Spleen (tissue), 7 donors: ENCODE measurements at regions not wholly inside any gene's neighbourhood (a gene's known extent, or its start where the extent isn't known, plus 50 kb on each side); places are given as distances from the start of the nearest gene placed in this dataset.

ENCODE experiments used
- POLR2A ChIP-seq, 3 donors: fragments of 450-650 bp; IDR thresholded peaks; one replicate each; pipeline ENCODE4 v1.5.1; 2017; ENCODE audit warnings: antibody characterized with exemption in 3 of 3, mild to moderate bottlenecking in 1 of 3
- POLR2AphosphoS5 ChIP-seq, 3 donors: sonication (generic); formaldehyde crosslinking; IDR thresholded peaks; one replicate each; pipeline ENCODE4 v1.5.1; 2017; ENCODE audit warnings: antibody characterized with exemption in 3 of 3
- TF ChIP-seq, protein P1 (sequence below), 11 experiments: fragments of 200-600 bp in 7 of 11; fragments of 450-650 bp in 4 of 11; sonication (generic) in 4 of 11; IDR thresholded peaks in 8 of 11; conservative IDR thresholded peaks in 3 of 11; 1 replicate in 7 of 11; 2 replicates in 4 of 11; pipeline versions ENCODE4 v1.4.0 to v1.8.0; 2016 to 2021; ENCODE audit warnings: antibody characterized with exemption in 11 of 11, inconsistent platforms in 4 of 11, mild to moderate bottlenecking in 1 of 11
- donor health status: DM: no; HTN: no; CAD: no; lungs with moderate emphysema.
- donor health status: DM: no; HTN: no; CAD: no.
- donor health status: DM: no; HTN: no; CAD: no.

DNA sequence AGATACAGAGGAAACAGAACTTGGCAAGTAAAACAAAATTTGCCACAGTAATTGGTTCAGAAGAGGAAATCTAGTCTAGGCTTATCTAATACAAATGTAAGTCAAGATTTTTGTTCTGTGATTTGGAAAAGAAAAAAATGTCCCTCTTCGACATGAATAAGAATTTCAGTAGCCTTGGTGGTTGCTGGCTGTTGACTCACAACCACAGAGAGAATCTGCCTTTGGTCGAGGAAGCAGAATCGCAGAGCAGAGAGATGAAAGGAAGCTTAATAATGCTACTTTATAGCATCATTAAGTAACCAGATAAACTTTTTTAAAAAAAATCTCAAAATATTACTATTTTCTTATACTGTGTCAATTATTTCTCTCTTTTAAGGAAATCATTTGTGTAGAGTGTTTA is 1096.6 kb downstream of the FLRT2 start:
- TF ChIP-seq, protein P1, sequence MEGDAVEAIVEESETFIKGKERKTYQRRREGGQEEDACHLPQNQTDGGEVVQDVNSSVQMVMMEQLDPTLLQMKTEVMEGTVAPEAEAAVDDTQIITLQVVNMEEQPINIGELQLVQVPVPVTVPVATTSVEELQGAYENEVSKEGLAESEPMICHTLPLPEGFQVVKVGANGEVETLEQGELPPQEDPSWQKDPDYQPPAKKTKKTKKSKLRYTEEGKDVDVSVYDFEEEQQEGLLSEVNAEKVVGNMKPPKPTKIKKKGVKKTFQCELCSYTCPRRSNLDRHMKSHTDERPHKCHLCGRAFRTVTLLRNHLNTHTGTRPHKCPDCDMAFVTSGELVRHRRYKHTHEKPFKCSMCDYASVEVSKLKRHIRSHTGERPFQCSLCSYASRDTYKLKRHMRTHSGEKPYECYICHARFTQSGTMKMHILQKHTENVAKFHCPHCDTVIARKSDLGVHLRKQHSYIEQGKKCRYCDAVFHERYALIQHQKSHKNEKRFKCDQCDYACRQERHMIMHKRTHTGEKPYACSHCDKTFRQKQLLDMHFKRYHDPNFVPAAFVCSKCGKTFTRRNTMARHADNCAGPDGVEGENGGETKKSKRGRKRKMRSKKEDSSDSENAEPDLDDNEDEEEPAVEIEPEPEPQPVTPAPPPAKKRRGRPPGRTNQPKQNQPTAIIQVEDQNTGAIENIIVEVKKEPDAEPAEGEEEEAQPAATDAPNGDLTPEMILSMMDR (IDR thresholded peaks at IDR 0.05 in 8 of 11, conservative IDR thresholded peaks at IDR 0.05 in 3 of 11): no peak
- no peak for TF ChIP-seq POLR2A (IDR thresholded peaks at IDR 0.05)
- no peak for TF ChIP-seq POLR2AphosphoS5 (IDR thresholded peaks at IDR 0.05)
